Mammary epithelial cell (primary cell): ENCODE measurements at regions not wholly inside any gene's neighbourhood (a gene's known extent, or its start where the extent isn't known, plus 50 kb on each side); places are given as distances from the start of the nearest gene placed in this dataset.

Source experiments
- EZH2 ChIP-seq: IDR thresholded peaks from 2 replicates; pipeline ENCODE4 v1.6.1; 2012; ENCODE audit warnings: low read length, inconsistent platforms, borderline replicate concordance
- TF ChIP-seq, protein P1 (sequence below), 2 donors: IDR thresholded peaks in 1 of 2; conservative IDR thresholded peaks in 1 of 2; 2 replicates each; pipeline ENCODE4 v1.5.1; 2011 to 2012; ENCODE audit warnings: inconsistent platforms in 2 of 2, low read length in 2 of 2, mild to moderate bottlenecking in 2 of 2, control low read depth in 1 of 2, low read depth in 1 of 2; ENCODE audit not compliant: insufficient read depth in 1 of 2; ENCODE audit errors: extremely low read depth in 1 of 2

DNA sequence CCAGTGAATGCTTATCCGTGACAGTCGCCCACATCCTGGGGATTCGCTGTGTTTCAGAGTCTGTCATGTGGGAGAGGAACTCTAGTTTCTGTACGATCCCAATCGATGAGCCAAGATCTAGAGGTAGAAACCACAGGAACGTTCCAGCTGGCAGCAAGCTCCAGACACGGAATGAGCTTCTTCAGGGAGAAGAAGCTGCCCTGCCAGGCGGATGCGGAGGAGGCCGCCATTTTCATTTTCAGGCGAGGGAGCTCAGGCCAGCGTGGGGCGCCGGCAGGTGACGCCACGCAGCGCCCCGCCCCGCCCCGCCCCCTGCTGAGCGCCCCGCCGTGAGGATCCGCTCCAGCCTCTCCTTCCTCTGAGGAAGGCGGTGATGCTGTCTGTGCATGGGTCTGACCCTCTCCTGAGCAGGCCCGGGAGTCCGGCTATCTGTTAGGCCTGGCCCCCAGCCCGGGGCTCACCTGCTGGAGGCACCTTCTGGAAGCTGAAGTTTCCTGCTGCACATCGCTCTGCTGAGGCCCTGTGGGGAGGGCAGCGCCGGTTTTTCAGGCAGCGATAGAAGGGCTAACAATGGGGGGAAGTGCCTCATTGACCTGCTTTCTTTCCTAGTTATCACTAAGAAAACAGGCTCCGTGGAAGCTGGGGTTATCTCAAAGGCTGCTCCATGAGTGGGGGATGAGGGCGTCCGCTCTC, 147.5 kb downstream of the ERMARD start:
- TF ChIP-seq, protein P1, sequence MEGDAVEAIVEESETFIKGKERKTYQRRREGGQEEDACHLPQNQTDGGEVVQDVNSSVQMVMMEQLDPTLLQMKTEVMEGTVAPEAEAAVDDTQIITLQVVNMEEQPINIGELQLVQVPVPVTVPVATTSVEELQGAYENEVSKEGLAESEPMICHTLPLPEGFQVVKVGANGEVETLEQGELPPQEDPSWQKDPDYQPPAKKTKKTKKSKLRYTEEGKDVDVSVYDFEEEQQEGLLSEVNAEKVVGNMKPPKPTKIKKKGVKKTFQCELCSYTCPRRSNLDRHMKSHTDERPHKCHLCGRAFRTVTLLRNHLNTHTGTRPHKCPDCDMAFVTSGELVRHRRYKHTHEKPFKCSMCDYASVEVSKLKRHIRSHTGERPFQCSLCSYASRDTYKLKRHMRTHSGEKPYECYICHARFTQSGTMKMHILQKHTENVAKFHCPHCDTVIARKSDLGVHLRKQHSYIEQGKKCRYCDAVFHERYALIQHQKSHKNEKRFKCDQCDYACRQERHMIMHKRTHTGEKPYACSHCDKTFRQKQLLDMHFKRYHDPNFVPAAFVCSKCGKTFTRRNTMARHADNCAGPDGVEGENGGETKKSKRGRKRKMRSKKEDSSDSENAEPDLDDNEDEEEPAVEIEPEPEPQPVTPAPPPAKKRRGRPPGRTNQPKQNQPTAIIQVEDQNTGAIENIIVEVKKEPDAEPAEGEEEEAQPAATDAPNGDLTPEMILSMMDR (conservative IDR thresholded peaks at IDR 0.05 in 1 of 2, IDR thresholded peaks at IDR 0.05 in 1 of 2; ENCODE audit: extremely low read depth in 1 of 2, insufficient read depth in 1 of 2, low read depth in 1 of 2, low read length in 2 of 2): no peak
- TF ChIP-seq EZH2: no peak
